Activated effector memory CD4-positive, alpha-beta T cell treated with anti-CD3 and anti-CD28 coated beads, Interleukin-2, amount 50 U/mL, for 16 hours (primary cell): ENCODE measurements at regions not wholly inside any gene's neighbourhood (a gene's known extent, or its start where the extent isn't known, plus 50 kb on each side); places are given as distances from the start of the nearest gene placed in this dataset.

Experiments
- DNase-seq: peaks from one replicate; pipeline ENCODE4 v3.0.0-alpha.2; 2020

- DNase-seq: no peak
These were observed 215.3 kb upstream of the ZNF32 start for GRCh38 chr10:43863859-43864591.

- no peak for DNase-seq
These were observed 214.6 kb upstream of the ZNF32 start for GRCh38 chr10:43863270-43863669.

- DNase-seq: no peak
These were observed 214.1 kb upstream of the ZNF32 start for GRCh38 chr10:43862756-43863155.

- no peak for DNase-seq
These were observed 213.5 kb upstream of the ZNF32 start for GRCh38 chr10:43861966-43862751.

GRCh38 chr10:43859016-43859525 is 210.4 kb upstream of the ZNF32 start:
- no peak for DNase-seq

GRCh38 chr10:43857931-43858315 is 209.2 kb upstream of the ZNF32 start:
- no peak for DNase-seq

GRCh38 chr10:43857206-43857930 is 208.7 kb upstream of the ZNF32 start:
- no peak for DNase-seq

GRCh38 chr10:43856299-43856698 is 207.6 kb upstream of the ZNF32 start:
- no peak for DNase-seq

GRCh38 chr10:43855667-43856210 is 207.1 kb upstream of the ZNF32 start:
- DNase-seq: no peak

GRCh38 chr10:43854007-43854406 is 205.3 kb upstream of the ZNF32 start:
- DNase-seq: no peak

- DNase-seq: no peak
These were observed 204.7 kb upstream of the ZNF32 start for GRCh38 chr10:43853369-43853768.

- DNase-seq: no peak
These were observed 204.0 kb upstream of the ZNF32 start for GRCh38 chr10:43852644-43853214.

- DNase-seq: no peak
These were observed 203.5 kb upstream of the ZNF32 start for GRCh38 chr10:43852149-43852548.

- DNase-seq: no peak
These were observed 202.3 kb upstream of the ZNF32 start for GRCh38 chr10:43851030-43851429.

- DNase-seq: no peak
These were observed 200.9 kb upstream of the ZNF32 start for GRCh38 chr10:43849551-43849950.

GRCh38 chr10:43846968-43847367 is 198.3 kb upstream of the ZNF32 start:
- no peak for DNase-seq

GRCh38 chr10:43846187-43846680 is 197.6 kb upstream of the ZNF32 start:
- DNase-seq: peak; percentile 74

GRCh38 chr10:43845121-43845520 is 196.4 kb upstream of the ZNF32 start:
- DNase-seq: no peak

- no peak for DNase-seq
These were observed 195.5 kb upstream of the ZNF32 start for GRCh38 chr10:43844221-43844620.

- DNase-seq: no peak
These were observed 194.8 kb upstream of the ZNF32 start for GRCh38 chr10:43843321-43844101.

GRCh38 chr10:43842496-43842895 is 193.8 kb upstream of the ZNF32 start:
- DNase-seq: no peak

- no peak for DNase-seq
These were observed 193.4 kb upstream of the ZNF32 start for GRCh38 chr10:43842072-43842471.
